ENCODE measurements at regions not wholly inside any gene's neighbourhood (a gene's known extent, or its start where the extent isn't known, plus 50 kb on each side); places are given as distances from the start of the nearest gene placed in this dataset.

GRCh38 chr13:108527844-108528243, 101.6 kb upstream of the MYO16 start:
- no peaks in the 10 kb centered on the region for H3K27me3 ChIP-seq (replicated peaks; ENCODE audit: insufficient read depth)
- intact Hi-C loops (cut with DNase I), result no loop called here
- H3K36me3 ChIP-seq, result no peaks in the 10 kb centered on the region
- 13% methylated on average over 1 of the region's 1 CpG for WGBS
- no peak overlapping the region for H3K27ac ChIP-seq
- no peaks in the 10 kb centered on the region for H3K4me1 ChIP-seq (replicated peaks)
- H3K9me3 ChIP-seq, result no peaks in the 10 kb centered on the region
- no peak for TF ChIP-seq CTCF (IDR thresholded peaks at IDR 0.05)
- TF ChIP-seq POLR2A (IDR thresholded peaks at IDR 0.05), result no peak
- DNase-seq (ENCODE audit: low spot score), result no peak
- no peak overlapping the region for H3K4me3 ChIP-seq

GRCh38 chr13:108528303-108528702, 101.1 kb upstream of the MYO16 start:
- Histone ChIP-seq H3K27ac (no peak overlapping the region), H3K4me1 (replicated peaks) (no peaks in the 10 kb centered on the region), H3K9me3 (no peaks in the 10 kb centered on the region), H3K36me3 (no peaks in the 10 kb centered on the region), H3K27me3 (replicated peaks; ENCODE audit: insufficient read depth) (no peaks in the 10 kb centered on the region), H3K4me3 (no peak overlapping the region)
- WGBS, result 13% methylated on average over 1 of the region's 2 CpGs
- TF ChIP-seq POLR2AphosphoS5 (IDR thresholded peaks at IDR 0.05) (no peak), POLR2A (IDR thresholded peaks at IDR 0.05) (no peak), CTCF (IDR thresholded peaks at IDR 0.05) (no peak)
- intact Hi-C loops (cut with DNase I), result no loop called here
- no peak for DNase-seq (ENCODE audit: low spot score)

- Histone ChIP-seq H3K9me3 (no peaks in the 10 kb centered on the region), H3K36me3 (no peaks in the 10 kb centered on the region), H3K27ac (no peak overlapping the region), H3K27me3 (replicated peaks; ENCODE audit: insufficient read depth) (no peaks in the 10 kb centered on the region), H3K4me1 (replicated peaks) (no peaks in the 10 kb centered on the region), H3K4me3 (no peak overlapping the region)
- no peak for TF ChIP-seq CTCF (IDR thresholded peaks at IDR 0.05)
- TF ChIP-seq POLR2A (IDR thresholded peaks at IDR 0.05), result no peak
- no peak for TF ChIP-seq POLR2AphosphoS5 (IDR thresholded peaks at IDR 0.05)
- WGBS, result 58% methylated on average over 2 of the region's 2 CpGs
- DNase-seq (ENCODE audit: low spot score), result no peak
- intact Hi-C loops (cut with DNase I), result no loop called here
Observed at GRCh38 chr13:108533842-108534241, 95.6 kb upstream of the MYO16 start.

- Histone ChIP-seq H3K27ac (no peak overlapping the region), H3K36me3 (no peaks in the 10 kb centered on the region), H3K4me1 (replicated peaks) (no peaks in the 10 kb centered on the region), H3K4me3 (no peak overlapping the region), H3K9me3 (no peaks in the 10 kb centered on the region), H3K27me3 (replicated peaks; ENCODE audit: insufficient read depth) (no peaks in the 10 kb centered on the region)
- TF ChIP-seq POLR2A (IDR thresholded peaks at IDR 0.05) (no peak), CTCF (IDR thresholded peaks at IDR 0.05) (no peak), POLR2AphosphoS5 (IDR thresholded peaks at IDR 0.05) (no peak)
- intact Hi-C loops (cut with DNase I), result no loop called here
- no peak for DNase-seq (ENCODE audit: low spot score)
Observed at GRCh38 chr13:108534728-108535127, 94.7 kb upstream of the MYO16 start.

- no peak overlapping the region for H3K4me3 ChIP-seq
- intact Hi-C loops (cut with DNase I), result no loop called here
- 60% methylated on average over 5 of the region's 5 CpGs for WGBS
- H3K4me1 ChIP-seq (replicated peaks), result no peaks in the 10 kb centered on the region
- no peaks in the 10 kb centered on the region for H3K9me3 ChIP-seq
- H3K27ac ChIP-seq, result no peak overlapping the region
- H3K36me3 ChIP-seq, result no peaks in the 10 kb centered on the region
- no peak for DNase-seq (ENCODE audit: low spot score)
- no peak for TF ChIP-seq POLR2A (IDR thresholded peaks at IDR 0.05)
- no peak for TF ChIP-seq CTCF (IDR thresholded peaks at IDR 0.05)
- no peaks in the 10 kb centered on the region for H3K27me3 ChIP-seq (replicated peaks; ENCODE audit: insufficient read depth)
Observed at GRCh38 chr13:108549934-108550333, 79.5 kb upstream of the MYO16 start.
